Dermis blood vessel endothelial cell (primary cell): ENCODE measurements at regions not wholly inside any gene's neighbourhood (a gene's known extent, or its start where the extent isn't known, plus 50 kb on each side); places are given as distances from the start of the nearest gene placed in this dataset.
A peak's percentile ranks its signal among the peaks of the same experiment; 100 is the strongest.
"Not testable (repeated sequence)": the region's sequence is repeated elsewhere in the genome, so short reads cannot be mapped to it uniquely, and the experiment has no call there.

Experiments used
- DNase-seq: peaks from one replicate; pipeline ENCODE4 v3.0.0; 2010

DNA sequence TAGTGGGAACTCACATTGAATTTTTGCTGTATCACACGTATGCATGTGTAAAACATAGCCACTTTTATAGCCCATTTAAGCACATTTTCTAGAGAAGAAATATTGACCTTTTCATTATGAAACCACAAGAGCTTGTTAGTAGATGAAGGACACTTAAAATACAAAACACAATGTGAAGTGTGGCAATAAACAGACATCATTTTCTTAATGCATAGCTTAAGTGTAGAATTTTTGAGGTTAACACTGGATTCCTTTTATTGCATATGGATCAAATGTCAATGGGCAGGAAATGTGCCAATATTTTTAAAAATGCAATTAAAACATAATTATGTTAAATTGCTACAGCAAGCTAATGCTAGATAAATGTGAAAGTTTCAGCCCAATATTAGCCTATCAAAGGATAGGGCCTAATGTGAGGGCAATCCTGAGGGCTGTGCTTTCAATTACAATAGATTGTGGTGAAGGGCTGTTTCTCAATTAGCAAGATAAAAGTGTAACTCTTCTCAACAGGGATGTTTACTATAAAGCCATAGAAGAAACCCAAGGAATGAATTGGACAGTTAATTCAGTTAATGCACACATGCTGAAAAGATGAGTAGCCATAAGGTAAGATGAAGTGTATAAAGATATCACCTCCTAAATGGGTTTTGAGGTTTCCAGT is 489.0 kb upstream of the CDIN1 start:
- no peak for DNase-seq

GRCh38 chr15:36106640-36107335 is 472.6 kb upstream of the CDIN1 start:
- no peak for DNase-seq

- DNase-seq: no peak
Measured at GRCh38 chr15:36108541-36108940, 470.9 kb upstream of the CDIN1 start.

DNA sequence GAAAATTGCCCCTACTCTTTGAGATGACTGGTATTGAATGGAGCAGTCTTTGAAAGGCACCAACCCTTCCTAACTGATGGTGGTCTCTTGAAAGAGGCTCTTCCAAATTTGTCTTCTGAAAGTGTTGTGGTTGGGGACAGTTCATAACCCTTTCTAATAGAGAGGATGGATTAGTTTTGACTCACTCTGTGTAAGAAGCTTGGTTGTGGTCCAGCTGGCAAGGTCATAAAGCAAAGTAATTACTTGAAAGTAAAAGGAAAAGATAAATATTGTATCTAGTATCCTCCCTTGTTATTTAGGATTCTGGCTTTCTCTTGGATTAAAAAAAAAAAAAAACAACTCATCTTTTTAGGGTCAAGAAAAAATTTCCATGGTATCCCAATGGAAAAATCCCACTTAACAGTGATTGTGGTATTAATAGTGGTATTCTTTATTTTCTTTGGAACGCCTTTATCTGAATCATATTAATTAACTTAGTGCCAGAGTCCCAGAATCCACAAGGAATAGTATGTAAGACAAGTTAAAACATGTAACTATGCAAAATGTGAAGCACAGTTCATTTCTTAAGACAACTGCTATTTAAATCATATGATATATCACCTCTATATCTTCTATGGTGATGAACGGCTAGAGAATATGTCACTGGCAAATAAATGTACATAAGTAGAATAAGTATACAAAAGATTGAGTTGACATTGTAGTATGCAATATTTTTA is 469.3 kb upstream of the CDIN1 start:
- no peak for DNase-seq

- DNase-seq: no peak
Measured at GRCh38 chr15:36110659-36110993, 468.8 kb upstream of the CDIN1 start.

- DNase-seq: no peak
Measured at GRCh38 chr15:36117296-36117787, 462.1 kb upstream of the CDIN1 start.

DNA sequence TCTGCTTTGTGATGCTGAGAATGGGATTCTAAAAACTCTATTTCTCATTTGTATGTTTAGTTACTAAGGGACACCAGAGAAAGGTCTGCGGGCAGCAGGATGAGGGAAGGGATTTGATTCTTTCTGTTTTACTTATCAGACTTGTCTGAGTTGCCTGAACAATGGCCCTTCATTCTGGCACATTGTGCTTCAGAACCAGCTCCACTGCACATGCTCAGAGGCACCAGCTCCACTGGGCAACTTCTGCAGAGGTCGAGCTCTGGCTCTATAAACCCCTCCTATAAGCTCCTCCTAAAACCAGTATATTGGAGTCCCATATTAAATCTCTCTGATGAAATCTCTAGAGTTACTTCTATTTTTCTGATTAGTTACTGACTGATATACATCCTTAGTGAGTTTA is 453.2 kb upstream of the CDIN1 start:
- DNase-seq: no peak

DNA sequence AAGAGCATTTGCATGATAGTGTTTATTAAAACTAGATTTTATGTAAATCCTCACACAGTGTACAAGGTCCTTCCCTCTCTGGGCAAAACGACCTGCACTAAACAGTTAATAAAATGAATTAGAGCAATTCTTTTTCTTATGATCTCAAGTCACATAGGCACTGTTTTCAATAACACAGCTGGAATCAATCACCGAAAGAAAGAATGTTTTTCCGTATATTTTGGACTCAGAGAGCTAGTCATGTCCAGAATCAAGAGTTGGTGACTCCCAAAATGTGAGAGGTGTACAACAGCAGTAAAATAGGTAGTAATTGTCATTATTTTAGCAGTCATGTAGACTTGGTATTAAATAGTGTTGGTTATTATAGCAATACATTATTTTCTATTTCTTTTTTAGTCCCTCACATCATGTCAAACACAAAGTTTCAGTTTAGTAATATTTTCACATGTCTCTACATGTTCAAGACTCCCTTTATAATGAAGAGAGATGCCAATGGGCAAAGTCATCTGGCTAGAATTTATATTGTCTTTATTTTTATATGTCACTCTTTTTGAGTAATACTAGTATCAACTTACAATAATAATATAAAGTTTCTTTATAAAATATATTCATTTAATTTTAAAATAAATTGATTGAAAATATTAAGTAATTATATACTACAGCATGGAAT is 448.6 kb upstream of the CDIN1 start:
- no peak for DNase-seq

DNA sequence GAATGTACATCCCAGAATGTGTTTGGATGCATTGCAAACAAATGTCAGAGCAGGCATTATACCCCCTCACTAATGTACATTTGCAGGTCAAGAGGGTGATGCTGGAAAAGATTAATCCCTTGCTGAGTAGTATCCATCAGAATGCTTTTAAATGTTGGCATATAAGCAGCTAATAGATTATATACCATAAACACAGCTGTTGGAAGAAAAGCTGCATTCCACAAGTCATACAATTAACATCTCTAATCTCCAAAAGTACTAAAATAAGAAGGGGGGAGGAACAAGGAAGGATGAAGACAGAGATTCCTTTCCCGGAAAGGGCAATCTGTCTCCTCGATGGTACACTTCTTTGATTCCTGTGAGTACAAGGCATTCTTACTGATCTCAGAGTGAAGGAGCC is 445.7 kb upstream of the CDIN1 start:
- DNase-seq: no peak

- DNase-seq: no peak
Measured at GRCh38 chr15:36136049-36136448, 443.4 kb upstream of the CDIN1 start.

DNA sequence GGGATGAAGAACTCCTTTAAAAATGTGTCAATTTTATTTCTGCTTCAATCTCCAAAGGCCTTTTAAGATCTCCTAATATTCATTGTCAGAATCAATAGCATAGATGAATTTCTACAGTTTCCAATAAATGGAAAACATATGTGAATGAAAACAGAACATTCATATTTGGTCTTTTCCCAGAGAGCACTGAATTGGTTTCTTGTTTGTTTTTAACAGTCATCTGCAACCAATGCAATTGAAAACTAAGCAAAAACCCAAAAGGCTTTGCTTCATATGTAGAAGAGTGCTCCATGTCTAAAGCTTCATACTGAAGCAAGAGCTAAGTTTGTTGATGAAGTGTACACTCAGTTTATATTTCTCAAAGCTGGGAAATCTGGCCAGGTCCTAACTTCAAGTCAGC is 426.5 kb upstream of the CDIN1 start:
- no peak for DNase-seq

DNA sequence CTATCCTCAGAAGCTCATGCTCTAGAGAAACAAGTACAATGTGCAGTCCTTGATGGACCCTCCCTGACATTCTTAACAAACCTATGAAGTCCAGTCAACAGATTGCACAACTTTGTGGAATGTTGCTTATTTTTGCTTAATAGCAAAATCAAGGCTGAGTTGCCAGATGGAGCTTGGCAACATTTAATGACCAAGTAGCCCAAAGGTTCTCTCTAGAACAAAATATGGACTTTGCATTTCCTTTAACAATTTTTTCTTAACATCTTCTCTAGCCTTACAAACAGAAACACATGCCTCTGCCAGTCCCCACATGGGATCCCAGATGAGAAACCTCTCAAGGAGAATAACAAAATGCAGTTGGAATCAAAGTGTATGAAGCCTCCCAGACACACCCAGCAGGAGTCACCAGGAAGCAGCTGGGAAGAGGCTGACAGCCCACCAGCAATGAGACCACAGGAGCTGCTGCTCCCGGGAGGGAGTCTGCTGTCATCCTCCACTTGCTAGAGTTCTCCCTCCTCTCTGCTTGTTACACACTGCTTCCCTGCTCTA is 422.5 kb upstream of the CDIN1 start:
- DNase-seq: no peak

DNA sequence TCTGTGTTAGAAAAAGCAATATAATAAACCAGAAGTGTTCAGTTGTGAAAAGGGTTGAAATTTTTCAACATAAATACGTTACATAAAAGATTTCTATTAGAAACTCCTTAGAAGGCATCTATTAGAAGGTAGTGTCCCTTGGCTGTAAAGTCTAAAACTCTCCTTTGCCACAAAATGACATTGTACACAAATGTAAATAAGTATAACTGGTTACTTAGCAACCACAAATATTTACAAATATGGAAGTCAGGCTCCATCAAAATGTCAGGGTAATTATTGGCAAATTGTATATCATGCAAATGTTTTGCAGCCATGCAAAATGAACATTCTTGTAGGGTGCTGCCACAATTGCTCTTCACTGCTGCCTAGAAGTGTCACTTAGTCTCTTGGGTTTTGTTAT is 419.1 kb upstream of the CDIN1 start:
- no peak for DNase-seq

- no peak for DNase-seq
Measured at GRCh38 chr15:36161108-36161507, 418.3 kb upstream of the CDIN1 start.

GRCh38 chr15:36161771-36162212 is 417.6 kb upstream of the CDIN1 start:
- DNase-seq: no peak

- DNase-seq: not testable (repeated sequence)
Measured at GRCh38 chr15:36163983-36164382, 415.4 kb upstream of the CDIN1 start.

DNA sequence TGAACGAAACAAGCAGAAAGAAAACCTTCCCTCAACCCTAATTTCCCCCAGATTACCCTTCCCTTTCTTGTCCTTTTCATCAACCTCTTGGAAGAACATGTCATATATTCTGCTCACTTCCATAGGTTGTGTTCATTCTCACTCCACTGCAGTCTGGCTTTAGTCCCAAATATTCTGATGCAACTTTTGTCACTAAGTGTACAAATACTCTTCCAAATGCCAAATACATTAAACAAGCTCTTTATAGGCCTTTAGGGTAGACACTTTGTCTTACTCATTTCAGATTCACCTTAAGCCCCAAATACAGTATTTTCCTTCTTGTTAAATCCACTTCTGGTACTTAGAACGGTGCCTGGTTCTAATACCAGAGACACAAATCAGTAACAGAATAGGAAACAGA is 406.5 kb upstream of the CDIN1 start:
- DNase-seq: no peak

- no peak for DNase-seq
Measured at GRCh38 chr15:36175186-36175740, 404.2 kb upstream of the CDIN1 start.

DNA sequence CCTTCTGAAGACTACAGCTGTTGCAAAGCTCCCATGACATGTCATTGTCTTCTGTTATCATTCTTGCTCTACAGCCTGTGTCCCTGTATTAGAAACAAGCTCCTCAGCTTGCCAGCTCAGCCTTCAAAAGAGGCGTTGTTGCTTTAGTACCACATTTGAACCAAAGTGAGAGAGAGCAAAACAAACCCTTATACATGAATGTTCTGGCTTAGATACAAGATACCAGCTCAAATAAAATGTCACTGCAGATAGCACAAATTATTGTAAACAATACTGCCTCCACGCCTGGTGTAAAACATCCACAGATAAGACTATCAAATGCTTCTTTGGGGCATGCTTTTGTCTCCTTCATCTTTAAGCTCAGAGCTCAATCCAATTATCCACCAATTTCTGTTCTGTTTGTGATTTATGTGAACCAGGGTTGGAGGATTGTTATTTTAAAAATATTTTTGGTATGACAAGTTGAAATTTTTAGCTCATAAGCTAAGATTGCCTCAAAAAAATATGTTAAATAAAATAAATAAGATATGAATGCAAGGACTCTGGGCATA is 403.6 kb upstream of the CDIN1 start:
- no peak for DNase-seq

GRCh38 chr15:36177590-36178302 is 401.7 kb upstream of the CDIN1 start:
- DNase-seq: peak; percentile 4

DNA sequence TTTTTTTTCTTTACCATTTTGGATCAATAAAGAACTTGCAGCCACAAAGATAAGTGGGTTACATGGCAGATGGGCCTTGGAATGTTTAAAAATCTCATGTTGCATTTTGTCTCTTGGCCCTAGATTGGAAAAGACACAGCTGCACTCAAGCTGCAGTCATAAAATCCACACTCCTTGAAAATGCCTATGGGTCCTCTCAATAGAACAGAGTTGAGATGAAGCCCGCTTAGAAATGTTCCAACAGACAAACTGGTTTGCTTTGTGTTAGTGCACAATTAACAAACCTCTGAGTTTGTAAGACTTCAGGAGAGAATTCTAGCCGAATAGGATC is 401.2 kb upstream of the CDIN1 start:
- DNase-seq: no peak

DNA sequence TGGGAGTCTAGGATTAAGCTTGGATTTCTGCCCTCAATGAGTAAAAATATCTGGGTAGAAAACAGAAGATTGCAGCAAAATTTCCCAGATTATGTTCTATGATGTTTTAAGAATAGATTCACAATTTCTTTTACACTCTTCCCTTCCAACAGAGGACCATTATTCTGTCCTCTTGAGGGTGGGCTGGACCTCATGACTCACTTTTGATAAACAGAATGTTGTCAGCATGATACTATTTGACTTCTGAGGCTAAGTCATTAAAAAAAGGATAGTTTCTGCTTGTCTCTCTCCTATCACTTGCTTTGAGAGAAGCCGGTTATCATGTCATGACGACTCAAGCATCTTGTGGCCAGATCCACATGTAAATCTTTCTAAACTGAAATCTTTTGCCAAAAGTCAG is 396.2 kb upstream of the CDIN1 start:
- DNase-seq: no peak
